ENCODE measurements at regions not wholly inside any gene's neighbourhood (a gene's known extent, or its start where the extent isn't known, plus 50 kb on each side); places are given as distances from the start of the nearest gene placed in this dataset.

GRCh38 chr2:8297376-8298231 is 384.3 kb upstream of the ID2 start:
- H3K27ac ChIP-seq (ENCODE audit: low read depth, low read length, poor library complexity, severe bottlenecking), result no peak overlapping the region
- CTCF ChIA-PET, result no interaction called here
- H3K9me3 ChIP-seq (ENCODE audit: low read depth, low read length, poor library complexity, severe bottlenecking), result no peaks in the 10 kb centered on the region
- DNase-seq (ENCODE audit: low spot score), result no peak
- POLR2A ChIA-PET (ENCODE audit: low non-redundant PET), result no interaction called here
- intact Hi-C loops (cut with micrococcal nuclease; ENCODE audit: unreplicated experiment), result loop anchor here (2.0 kb wide), 1 partner anchor 43 kb away; no protein-coding TSS in a partner anchor
- no peaks in the 10 kb centered on the region for H3K27me3 ChIP-seq (replicated peaks; ENCODE audit: insufficient read depth, low read depth, low read length, poor library complexity)
- no peak for TF ChIP-seq CTCF (conservative IDR thresholded peaks at IDR 0.05; ENCODE audit: low read depth, low read length)
- TF ChIP-seq EZH2 (IDR thresholded peaks at IDR 0.05; ENCODE audit: borderline replicate concordance, low read depth, low read length, poor library complexity, severe bottlenecking), result no peak
- no peaks in the 10 kb centered on the region for H3K36me3 ChIP-seq (ENCODE audit: insufficient read depth, low read length, poor library complexity, severe bottlenecking)
- H3K4me1 ChIP-seq (ENCODE audit: insufficient read depth, low read length, poor library complexity, severe bottlenecking), result peaks cover 12% of the 10 kb centered on the region
- H3K4me3 ChIP-seq (ENCODE audit: low read depth, low read length, poor library complexity, severe bottlenecking), result no peak overlapping the region
- BruUV-seq (replicated peaks), result no TSS peak

GRCh38 chr2:8298783-8299182 is 383.1 kb upstream of the ID2 start:
- intact Hi-C loops (cut with micrococcal nuclease; ENCODE audit: unreplicated experiment), result no loop called here
- Histone ChIP-seq H3K4me1 (ENCODE audit: insufficient read depth, low read length, poor library complexity, severe bottlenecking) (peaks cover 12% of the 10 kb centered on the region), H3K9me3 (ENCODE audit: low read depth, low read length, poor library complexity, severe bottlenecking) (no peaks in the 10 kb centered on the region), H3K27me3 (replicated peaks; ENCODE audit: insufficient read depth, low read depth, low read length, poor library complexity) (no peaks in the 10 kb centered on the region), H3K4me3 (ENCODE audit: low read depth, low read length, poor library complexity, severe bottlenecking) (no peak overlapping the region), H3K36me3 (ENCODE audit: insufficient read depth, low read length, poor library complexity, severe bottlenecking) (no peaks in the 10 kb centered on the region), H3K27ac (ENCODE audit: low read depth, low read length, poor library complexity, severe bottlenecking) (no peak overlapping the region)
- DNase-seq (ENCODE audit: low spot score), result no peak
- ChIA-PET CTCF (no interaction called here), POLR2A (ENCODE audit: low non-redundant PET) (no interaction called here)
- no peak for TF ChIP-seq CTCF (conservative IDR thresholded peaks at IDR 0.05; ENCODE audit: low read depth, low read length)
- TF ChIP-seq EZH2 (IDR thresholded peaks at IDR 0.05; ENCODE audit: borderline replicate concordance, low read depth, low read length, poor library complexity, severe bottlenecking), result no peak
- no TSS peak for BruUV-seq (replicated peaks)

GRCh38 chr2:8300216-8300615 is 381.6 kb upstream of the ID2 start:
- ChIA-PET POLR2A (ENCODE audit: low non-redundant PET) (no interaction called here), CTCF (no interaction called here)
- no peak for DNase-seq (ENCODE audit: low spot score)
- peaks cover 14% of the 10 kb centered on the region for H3K4me1 ChIP-seq (ENCODE audit: insufficient read depth, low read length, poor library complexity, severe bottlenecking)
- no peak for TF ChIP-seq EZH2 (IDR thresholded peaks at IDR 0.05; ENCODE audit: borderline replicate concordance, low read depth, low read length, poor library complexity, severe bottlenecking)
- no peak for TF ChIP-seq CTCF (conservative IDR thresholded peaks at IDR 0.05; ENCODE audit: low read depth, low read length)
- no peak overlapping the region for H3K4me3 ChIP-seq (ENCODE audit: low read depth, low read length, poor library complexity, severe bottlenecking)
- no peaks in the 10 kb centered on the region for H3K36me3 ChIP-seq (ENCODE audit: insufficient read depth, low read length, poor library complexity, severe bottlenecking)
- intact Hi-C loops (cut with micrococcal nuclease; ENCODE audit: unreplicated experiment), result no loop called here
- H3K9me3 ChIP-seq (ENCODE audit: low read depth, low read length, poor library complexity, severe bottlenecking), result no peaks in the 10 kb centered on the region
- no peaks in the 10 kb centered on the region for H3K27me3 ChIP-seq (replicated peaks; ENCODE audit: insufficient read depth, low read depth, low read length, poor library complexity)
- H3K27ac ChIP-seq (ENCODE audit: low read depth, low read length, poor library complexity, severe bottlenecking), result no peak overlapping the region
- BruUV-seq (replicated peaks), result no TSS peak
